ENCODE measurements at regions not wholly inside any gene's neighbourhood (a gene's known extent, or its start where the extent isn't known, plus 50 kb on each side); places are given as distances from the start of the nearest gene placed in this dataset.

DNA sequence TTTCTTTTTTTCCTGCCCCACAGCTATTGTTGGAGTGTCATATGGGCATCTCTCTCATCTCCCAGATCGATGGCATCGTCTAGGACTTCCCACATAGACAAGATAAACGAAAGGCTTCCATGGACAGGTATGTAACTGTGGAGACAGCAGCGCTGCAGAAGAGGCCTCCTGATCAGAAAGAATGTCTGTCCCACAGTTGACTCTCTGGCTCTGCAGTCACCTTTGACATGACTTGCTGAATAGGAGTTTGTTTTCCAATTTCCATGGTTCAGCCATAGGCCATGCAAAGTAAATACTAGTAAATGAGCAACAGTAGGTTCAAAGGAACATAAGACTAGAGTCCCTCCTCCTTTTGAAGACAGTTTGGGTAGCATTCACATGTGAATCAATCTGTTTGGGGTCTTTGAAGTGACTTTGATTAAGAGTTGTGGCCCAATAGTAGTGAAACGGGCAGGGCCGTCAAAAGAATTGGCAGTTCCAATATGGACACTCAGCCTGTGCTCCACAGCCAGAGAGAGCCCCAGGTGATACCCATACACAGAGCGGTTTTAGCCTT is 134.7 kb upstream of the IFNGR1 start:
- DNase-seq (ENCODE audit: low spot score): no peak

DNA sequence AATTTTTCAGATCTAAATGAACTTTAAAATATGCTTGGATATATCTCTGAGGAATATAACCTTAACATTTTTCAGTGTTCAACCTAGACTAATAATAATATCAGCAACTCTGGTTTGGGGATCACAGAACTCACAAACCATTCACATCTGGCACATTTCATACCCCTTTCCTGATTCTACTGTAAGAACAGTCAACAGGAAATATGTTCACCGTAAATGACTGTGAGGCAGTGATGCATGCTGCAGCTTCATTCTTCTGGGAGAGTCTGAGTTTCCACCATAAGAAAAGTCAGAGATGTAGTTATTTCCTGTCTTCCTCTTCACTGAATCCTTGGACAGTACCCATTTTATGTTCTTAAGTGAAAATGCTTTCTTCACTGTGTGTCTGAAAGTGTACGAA is 134.2 kb upstream of the IFNGR1 start:
- peak; percentile 21 for DNase-seq (ENCODE audit: low spot score)

DNA sequence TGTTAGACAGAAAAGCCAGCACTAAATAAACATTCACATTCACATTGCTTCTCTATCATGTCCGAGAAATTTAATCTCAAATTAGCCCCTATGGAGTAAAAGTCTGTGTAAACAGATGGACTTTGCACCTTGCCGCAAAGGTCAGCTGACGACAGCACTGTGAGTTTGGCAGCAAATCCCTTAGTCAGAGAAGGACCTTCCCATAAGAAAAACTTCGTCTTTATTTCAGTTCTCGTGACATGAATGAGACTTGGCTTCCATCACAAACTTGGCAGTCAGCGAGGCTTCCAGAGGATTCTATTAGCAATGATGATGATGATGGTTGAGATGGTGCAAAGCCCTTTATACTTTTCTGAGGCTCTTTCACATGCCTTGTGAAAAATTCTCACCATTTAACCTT is 133.7 kb upstream of the IFNGR1 start:
- no peak for DNase-seq (ENCODE audit: low spot score)

GRCh38 chr6:137351890-137352289 is 132.7 kb upstream of the IFNGR1 start:
- no peak for DNase-seq (ENCODE audit: low spot score)

DNA sequence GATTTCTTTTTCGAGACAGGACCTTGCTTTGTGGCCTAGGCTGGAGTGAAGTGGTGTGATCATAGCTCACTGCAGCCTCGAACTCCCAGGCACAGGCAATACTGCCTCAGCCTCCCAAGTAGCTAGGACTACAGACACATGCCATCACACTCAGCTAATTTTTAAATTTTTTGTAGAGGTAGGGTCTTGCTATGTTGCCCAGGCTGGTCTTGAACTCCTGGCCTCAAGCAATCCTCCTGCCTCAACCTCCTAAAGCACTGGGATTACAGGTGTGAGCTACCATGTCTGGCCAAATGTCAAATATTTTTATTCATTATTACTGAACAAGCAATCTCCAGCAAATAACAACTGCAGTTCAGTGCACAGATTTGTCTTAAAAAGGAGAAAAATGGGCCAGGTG is 131.7 kb upstream of the IFNGR1 start:
- DNase-seq (ENCODE audit: low spot score): no peak

DNA sequence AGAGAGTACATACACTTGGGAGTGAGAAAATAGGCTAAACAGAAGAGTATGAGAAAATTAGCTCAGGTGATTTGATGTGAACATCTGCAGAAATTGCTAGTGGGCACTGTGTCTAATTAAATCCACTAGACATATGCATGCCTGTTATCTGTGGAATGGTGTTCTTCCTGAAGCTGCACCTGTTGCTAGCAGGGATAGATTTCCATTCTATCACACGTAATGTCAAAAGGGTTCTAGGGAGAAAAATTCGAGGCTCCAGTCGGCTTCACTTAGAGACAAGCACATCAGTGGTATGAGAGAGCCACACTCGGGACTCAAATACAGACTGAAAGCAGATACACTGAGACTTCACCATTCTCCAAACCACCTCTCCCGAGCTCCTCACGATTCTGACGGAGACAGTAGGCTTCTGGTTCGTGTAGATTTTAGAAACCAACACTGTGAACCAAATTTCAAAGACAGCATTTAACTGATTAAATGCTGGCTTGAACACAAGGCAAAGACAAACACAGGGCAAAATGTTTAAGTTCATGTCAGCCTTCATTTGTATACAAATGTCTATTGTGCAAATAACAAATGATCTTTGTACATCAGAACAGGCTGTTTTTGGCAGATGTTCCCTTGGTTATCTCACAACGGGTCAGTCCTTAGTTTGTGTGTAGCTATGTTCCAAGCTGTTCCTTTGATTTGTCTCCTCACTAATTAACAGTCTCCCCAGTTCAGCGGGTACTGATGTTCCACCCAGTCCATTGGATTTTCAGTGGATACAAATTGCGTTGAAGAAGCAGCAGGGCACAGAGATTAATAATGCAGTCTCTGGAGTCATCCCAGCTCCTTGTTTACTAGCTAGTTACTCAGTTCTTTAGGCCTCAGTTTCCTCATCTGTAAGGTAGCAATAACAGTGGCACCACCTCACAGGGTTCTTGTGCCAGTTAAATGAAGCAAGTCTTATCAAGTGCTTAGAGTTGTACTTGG is 131.0 kb upstream of the IFNGR1 start:
- DNase-seq (ENCODE audit: low spot score): no peak

- no peak for DNase-seq (ENCODE audit: low spot score)
These were observed 129.6 kb upstream of the IFNGR1 start for GRCh38 chr6:137348777-137349176.

DNA sequence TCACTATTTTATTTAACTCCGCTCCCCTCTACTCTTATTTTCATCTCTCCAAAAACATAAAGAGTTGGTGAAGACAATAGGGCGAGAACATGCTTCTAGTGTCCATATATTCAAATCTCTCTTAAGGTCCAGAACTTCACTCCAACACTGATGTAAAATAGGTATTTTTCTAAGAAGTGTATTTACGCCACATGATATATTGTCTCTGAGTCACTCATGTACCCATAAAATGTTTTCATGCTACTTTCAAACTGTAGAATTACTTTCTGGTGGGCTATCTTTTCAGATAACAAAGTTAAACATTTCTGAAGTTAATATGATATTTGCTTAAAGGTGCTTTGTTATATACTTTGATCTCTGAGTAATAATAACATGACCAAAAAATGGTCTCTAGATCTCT is 124.1 kb upstream of the IFNGR1 start:
- DNase-seq (ENCODE audit: low spot score): no peak

- peak; percentile 5 for DNase-seq (ENCODE audit: low spot score)
These were observed 123.5 kb upstream of the IFNGR1 start for GRCh38 chr6:137342607-137343190.

- DNase-seq (ENCODE audit: low spot score): peak; percentile 47
These were observed 122.6 kb upstream of the IFNGR1 start for GRCh38 chr6:137341681-137342195.

DNA sequence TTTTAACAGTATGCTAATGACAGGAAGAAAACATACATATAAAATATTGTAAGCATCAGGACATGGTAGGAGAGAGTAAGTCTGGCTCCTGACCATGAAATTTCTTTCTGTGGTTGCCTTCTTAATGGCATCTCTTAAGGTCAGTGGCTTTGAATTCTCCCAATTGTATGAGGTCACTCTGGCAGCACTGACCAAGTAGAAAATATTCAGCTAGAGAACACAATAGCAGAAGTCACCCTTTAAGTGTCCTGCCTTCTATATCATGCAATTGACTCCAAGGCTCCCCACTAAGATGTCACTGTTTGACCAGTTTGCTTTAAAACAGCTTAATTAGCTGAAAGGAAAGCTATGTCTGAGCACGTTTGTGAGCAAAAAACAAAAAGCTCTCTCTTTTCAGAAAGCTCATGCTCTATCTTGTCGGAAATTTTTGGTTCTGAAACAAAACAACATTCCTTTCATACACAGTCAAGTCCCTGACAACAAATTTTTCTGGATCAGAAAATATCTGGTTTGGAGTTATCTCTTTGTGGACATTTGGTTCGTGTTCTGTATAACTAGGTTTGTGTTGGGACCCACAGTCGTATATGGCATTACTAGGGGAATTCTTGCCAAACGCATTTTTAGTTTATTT is 120.9 kb upstream of the IFNGR1 start:
- no peak for DNase-seq (ENCODE audit: low spot score)

- no peak for DNase-seq (ENCODE audit: low spot score)
These were observed 115.7 kb upstream of the IFNGR1 start for GRCh38 chr6:137334884-137335283.

GRCh38 chr6:137334094-137334493 is 114.9 kb upstream of the IFNGR1 start:
- DNase-seq (ENCODE audit: low spot score): no peak

GRCh38 chr6:137332637-137333280 is 113.6 kb upstream of the IFNGR1 start:
- DNase-seq (ENCODE audit: low spot score): no peak

DNA sequence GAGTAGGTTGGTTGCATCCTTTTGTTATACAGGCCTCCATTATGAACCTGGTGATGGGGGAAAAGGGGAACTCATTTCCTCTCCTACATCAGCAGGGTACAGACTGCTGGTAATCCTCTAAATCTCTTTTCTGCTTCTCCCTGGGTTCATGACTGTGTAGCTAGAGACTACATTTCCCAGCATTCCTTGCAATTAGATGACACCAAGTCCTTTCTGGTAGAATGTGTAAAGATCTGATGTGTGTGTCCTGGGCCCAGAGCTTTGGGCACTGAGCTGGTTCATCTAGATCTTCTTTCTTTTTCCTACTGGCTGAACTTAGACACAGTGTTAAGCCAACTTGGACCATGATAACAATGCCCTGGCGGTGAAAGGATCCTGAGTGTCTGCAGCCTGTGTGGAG is 104.7 kb upstream of the IFNGR1 start:
- no peak for DNase-seq (ENCODE audit: low spot score)

DNA sequence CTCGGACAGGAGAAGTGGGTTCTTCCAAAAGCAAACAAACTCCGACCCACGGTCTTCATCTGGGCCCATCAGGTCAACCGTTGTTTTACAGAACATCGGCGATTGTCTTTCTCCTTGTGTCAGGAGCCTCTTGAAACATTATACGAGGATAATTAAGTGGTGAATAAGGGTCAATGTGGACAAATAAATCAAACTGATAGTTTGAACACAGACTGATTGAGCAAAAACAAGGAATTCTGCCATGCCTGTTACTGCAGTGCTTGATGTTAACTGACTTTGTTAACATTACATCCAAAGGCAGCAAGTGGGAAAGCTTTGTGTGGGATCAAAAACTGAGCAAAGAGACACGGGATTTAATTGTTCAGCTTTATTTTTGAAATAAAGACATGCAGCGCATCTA is 101.1 kb upstream of the IFNGR1 start:
- no peak for DNase-seq (ENCODE audit: low spot score)

GRCh38 chr6:137316626-137317025 is 97.4 kb upstream of the IFNGR1 start:
- DNase-seq (ENCODE audit: low spot score): no peak

DNA sequence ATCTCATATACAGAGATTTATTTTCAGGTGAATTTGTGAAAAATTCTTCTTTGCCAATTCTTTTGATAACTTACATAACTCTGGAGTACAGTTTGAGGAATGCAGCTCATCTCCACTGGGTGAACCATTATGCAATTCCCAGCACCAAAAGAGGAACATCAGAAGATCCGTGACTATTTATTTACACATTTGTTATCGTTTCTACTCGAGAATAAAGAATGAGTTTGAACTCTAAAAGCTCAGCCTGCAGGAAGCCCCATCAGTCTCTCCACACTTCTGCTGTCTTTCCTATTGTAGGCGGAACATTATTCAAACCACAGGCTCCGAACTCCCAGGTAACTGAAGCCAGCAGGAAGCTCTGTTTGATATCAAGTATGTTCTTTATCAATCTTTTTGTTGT is 95.9 kb upstream of the IFNGR1 start:
- no peak for DNase-seq (ENCODE audit: low spot score)

DNA sequence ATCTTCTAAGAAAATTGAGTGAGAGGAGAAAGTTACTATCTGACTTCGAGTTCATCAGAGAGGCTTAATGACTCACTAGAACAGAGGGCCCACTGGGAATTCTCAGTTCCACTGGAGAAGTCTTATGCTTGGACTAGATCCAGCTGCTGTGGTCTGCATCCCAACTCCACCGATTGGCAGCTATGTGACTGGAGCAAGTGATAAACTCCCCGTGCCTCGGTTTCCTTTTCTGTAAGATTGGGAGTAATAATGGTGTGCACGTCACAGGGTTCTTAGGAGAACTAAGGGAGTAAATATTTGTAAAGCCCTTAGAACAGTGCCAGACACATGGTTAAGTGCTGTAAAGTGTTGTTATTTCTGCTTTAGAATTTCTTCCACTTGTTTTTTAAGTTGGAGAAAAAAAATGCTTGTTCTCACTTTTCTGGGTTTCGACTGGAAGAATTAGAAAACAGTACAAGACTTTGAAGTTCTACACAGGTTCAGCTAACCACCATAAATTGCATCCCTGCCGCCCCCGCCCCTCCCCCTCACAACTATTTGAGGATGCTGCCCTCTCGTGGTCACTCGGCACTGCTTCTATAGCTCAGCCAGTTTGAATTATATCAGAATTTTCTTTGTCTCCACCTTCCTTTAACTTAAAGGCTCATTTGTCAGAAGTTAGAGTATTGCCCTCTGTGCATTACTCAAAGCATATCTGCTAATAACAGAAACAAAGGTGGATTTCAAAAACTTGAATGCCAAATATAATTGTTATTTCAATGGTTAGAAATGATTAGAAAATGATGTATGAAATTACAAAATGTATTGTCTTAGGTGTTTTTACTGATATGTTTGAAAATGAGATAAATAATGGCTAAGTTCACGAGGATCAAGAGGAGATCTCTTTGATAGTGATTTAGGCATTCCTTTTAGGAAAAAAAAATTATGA is 95.0 kb upstream of the IFNGR1 start:
- DNase-seq (ENCODE audit: low spot score): peak; percentile 58

- no peak for DNase-seq (ENCODE audit: low spot score)
These were observed 94.0 kb upstream of the IFNGR1 start for GRCh38 chr6:137313211-137313610.

DNA sequence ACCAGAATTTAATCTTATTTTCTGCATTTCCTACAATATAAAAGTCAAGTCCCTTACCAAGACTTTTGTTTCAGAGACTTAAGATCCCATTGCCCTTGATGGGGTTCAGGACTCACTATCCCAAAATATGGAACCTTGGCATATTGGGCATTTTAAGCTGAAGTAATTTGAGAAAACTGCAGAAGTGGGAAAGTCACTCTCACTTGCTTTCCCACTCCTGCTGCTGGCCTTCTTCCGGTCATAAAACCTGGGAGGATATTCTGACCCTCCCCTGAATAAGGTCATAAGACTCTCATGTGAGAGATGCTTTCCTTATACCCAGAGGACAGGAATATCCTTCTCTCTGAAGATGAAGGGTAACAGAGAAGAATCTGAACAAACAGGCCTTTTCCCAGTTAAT is 92.8 kb upstream of the IFNGR1 start:
- no peak for DNase-seq (ENCODE audit: low spot score)
